HG03025 (cell line): ENCODE measurements at regions not wholly inside any gene's neighbourhood (a gene's known extent, or its start where the extent isn't known, plus 50 kb on each side); places are given as distances from the start of the nearest gene placed in this dataset.
"Not testable (repeated sequence)": the region's sequence is repeated elsewhere in the genome, so short reads cannot be mapped to it uniquely, and the experiment has no call there.

Source experiments
- ATAC-seq: cut with Tn5 transposase; IDR thresholded peaks from one replicate; pipeline ENCODE4 v1.9.1; 2021; ENCODE audit warnings: mild to moderate bottlenecking, moderate library complexity; ENCODE audit not compliant: unreplicated experiment, low FRiP score

GRCh38 chr4:176618138-176618537 lies 174.6 kb downstream of the VEGFC start:
- no peak for ATAC-seq

- no peak for ATAC-seq
Measured at GRCh38 chr4:176619430-176619829, 173.3 kb downstream of the VEGFC start.

GRCh38 chr4:176622251-176622948 lies 170.3 kb downstream of the VEGFC start:
- no peak for ATAC-seq

- not testable (repeated sequence) for ATAC-seq
Measured at GRCh38 chr4:176624983-176625610, 167.6 kb downstream of the VEGFC start.

GRCh38 chr4:176627916-176628315 lies 164.8 kb downstream of the VEGFC start:
- no peak for ATAC-seq

- no peak for ATAC-seq
Measured at GRCh38 chr4:176631611-176632010, 161.1 kb downstream of the VEGFC start.
